ENCODE measurements at regions not wholly inside any gene's neighbourhood (a gene's known extent, or its start where the extent isn't known, plus 50 kb on each side); places are given as distances from the start of the nearest gene placed in this dataset.

- H3K4me2 ChIP-seq (ENCODE audit: control insufficient read depth, extremely low read depth, insufficient read depth, low read depth, low read length), result no peak overlapping the region
- H3K9ac ChIP-seq (ENCODE audit: control insufficient read depth, extremely low read depth, insufficient read depth, low read length), result no peak overlapping the region
- H3K4me3 ChIP-seq (ENCODE audit: control insufficient read depth in 2 of 3, extremely low read depth in 1 of 3, insufficient read depth in 2 of 3, low read depth in 1 of 3, low read length in 3 of 3), result no peak overlapping the region
- no peaks in the 10 kb centered on the region for H3K9me3 ChIP-seq (ENCODE audit: control insufficient read depth, low read depth, low read length)
- H3K36me3 ChIP-seq (ENCODE audit: control insufficient read depth in 2 of 2, extremely low read depth in 1 of 2, insufficient read depth in 2 of 2, low read length in 2 of 2), result no peaks in the 10 kb centered on the region
- DNase-seq (ENCODE audit: low read depth, low spot score), result no peak
- TF ChIP-seq EZH2 (IDR thresholded peaks at IDR 0.05; ENCODE audit: low read length), result no peak
- no peak for TF ChIP-seq CTCF (optimal IDR thresholded peaks at IDR 0.05 in 1 of 3, IDR thresholded peaks at IDR 0.05 in 1 of 3, conservative IDR thresholded peaks at IDR 0.05 in 1 of 3; ENCODE audit: extremely low read depth in 1 of 3, insufficient read depth in 2 of 3, low read length in 3 of 3)
- no peaks in the 10 kb centered on the region for H3K4me1 ChIP-seq (ENCODE audit: control insufficient read depth, extremely low read depth, insufficient read depth, low read length)
- no peaks in the 10 kb centered on the region for H3K27me3 ChIP-seq (ENCODE audit: control insufficient read depth, extremely low read depth, insufficient read depth, low read length)
- dilution Hi-C loops (cut with MboI; ENCODE audit: extremely low pct_ligation_motif_present, low sequenced_read_pairs), result no loop called here
- no peaks in the 10 kb centered on the region for H4K20me1 ChIP-seq (ENCODE audit: control insufficient read depth, extremely low read depth, insufficient read depth, low read length)
- H3K79me2 ChIP-seq (ENCODE audit: control insufficient read depth, insufficient read depth, low read length), result no peaks in the 10 kb centered on the region
- no peak for FAIRE-seq
- no peak overlapping the region for H2AFZ ChIP-seq (ENCODE audit: control insufficient read depth, low read length)
- H3K27ac ChIP-seq (ENCODE audit: control insufficient read depth, insufficient read depth, low read length), result no peak overlapping the region
- no peaks in the 10 kb centered on the region for H3K9me1 ChIP-seq (ENCODE audit: control insufficient read depth, extremely low read depth, insufficient read depth, low read length)
Measured at GRCh38 chr6:164252948-164253347, 838.4 kb downstream of the QKI start.

- FAIRE-seq (no peak), DNase-seq (ENCODE audit: low read depth, low spot score) (no peak)
- Histone ChIP-seq H3K9me3 (ENCODE audit: control insufficient read depth, low read depth, low read length) (no peaks in the 10 kb centered on the region), H2AFZ (ENCODE audit: control insufficient read depth, low read length) (no peak overlapping the region), H3K9ac (ENCODE audit: control insufficient read depth, extremely low read depth, insufficient read depth, low read length) (no peak overlapping the region), H3K4me1 (ENCODE audit: control insufficient read depth, extremely low read depth, insufficient read depth, low read length) (no peaks in the 10 kb centered on the region), H4K20me1 (ENCODE audit: control insufficient read depth, extremely low read depth, insufficient read depth, low read length) (no peaks in the 10 kb centered on the region), H3K27me3 (ENCODE audit: control insufficient read depth, extremely low read depth, insufficient read depth, low read length) (no peaks in the 10 kb centered on the region), H3K27ac (ENCODE audit: control insufficient read depth, insufficient read depth, low read length) (no peak overlapping the region), H3K9me1 (ENCODE audit: control insufficient read depth, extremely low read depth, insufficient read depth, low read length) (no peaks in the 10 kb centered on the region), H3K4me2 (ENCODE audit: control insufficient read depth, extremely low read depth, insufficient read depth, low read depth, low read length) (no peak overlapping the region), H3K36me3 (ENCODE audit: control insufficient read depth in 2 of 2, extremely low read depth in 1 of 2, insufficient read depth in 2 of 2, low read length in 2 of 2) (no peaks in the 10 kb centered on the region), H3K79me2 (ENCODE audit: control insufficient read depth, insufficient read depth, low read length) (no peaks in the 10 kb centered on the region), H3K4me3 (ENCODE audit: control insufficient read depth in 2 of 3, extremely low read depth in 1 of 3, insufficient read depth in 2 of 3, low read depth in 1 of 3, low read length in 3 of 3) (no peak overlapping the region)
- dilution Hi-C loops (cut with MboI; ENCODE audit: extremely low pct_ligation_motif_present, low sequenced_read_pairs), result no loop called here
- TF ChIP-seq EZH2 (IDR thresholded peaks at IDR 0.05; ENCODE audit: low read length) (no peak), CTCF (optimal IDR thresholded peaks at IDR 0.05 in 1 of 3, IDR thresholded peaks at IDR 0.05 in 1 of 3, conservative IDR thresholded peaks at IDR 0.05 in 1 of 3; ENCODE audit: extremely low read depth in 1 of 3, insufficient read depth in 2 of 3, low read length in 3 of 3) (no peak)
Measured at GRCh38 chr6:164252291-164252690, 837.8 kb downstream of the QKI start.

All from keratinocyte (primary cell).